HepG2 (cell line): ENCODE measurements at regions not wholly inside any gene's neighbourhood (a gene's known extent, or its start where the extent isn't known, plus 50 kb on each side); places are given as distances from the start of the nearest gene placed in this dataset.

ENCODE experiments used
- ATAC-seq: fragments of 200-7000 bp; cut with Tn5 transposase; 3 replicates; pipeline ENCODE4 v1.9.1; 2020; ENCODE audit warnings: mild to moderate bottlenecking, moderate library complexity
- BruUV-seq: library from RNA; stranded (reverse); fragments of 400-500 nt; replicated peaks from 2 replicates; lab custom pipeline; 2021; lab: Mats Ljungman, UMichigan
- CTCF ChIA-PET: fragments of 300-600 bp; formaldehyde crosslinking; extraction: SDS; loops from one replicate; lab custom pipeline; 2021; ENCODE audit warnings: low total read pairs, inconsistent platforms, low intra/inter-chr PET ratio; lab: Yijun Ruan, JAX
- POLR2A ChIA-PET: fragments of 350-600 bp; sonication (Branson Sonifier 250); formaldehyde crosslinking; loops from one replicate; lab custom pipeline; 2020; ENCODE audit warnings: antibody characterized with exemption, inconsistent platforms; lab: Yijun Ruan, JAX
- DNase-seq: peaks from one replicate; pipeline ENCODE4 v3.0.0-alpha.2; 2015; ENCODE audit warnings: low spot score
- FAIRE-seq: peaks from 3 replicates; lab custom pipeline; 2011; peaks lifted over from hg19 to GRCh38; lab: Jason Lieb, UNC
- H2AFZ ChIP-seq: one replicate; pipeline ENCODE4 v1.6.1; 2011; ENCODE audit warnings: low read length, inconsistent platforms
- H3K27ac ChIP-seq: fragments of 300-600 bp; 3 replicates; pipeline ENCODE4 v1.8.0; 2011; ENCODE audit warnings: mixed run types, mild to moderate bottlenecking, mixed read lengths, low read length, inconsistent platforms; ENCODE audit not compliant: insufficient read depth; ENCODE audit errors: extremely low read length
- H3K27me3 ChIP-seq, 2 experiments: fragments of 200-600 bp in 1 of 2; 2 replicates in 1 of 2; 3 replicates in 1 of 2; pipeline versions ENCODE4 v1.6.0 to v1.8.0; 2011; ENCODE audit warnings: low read length in 2 of 2, mild to moderate bottlenecking in 2 of 2, moderate library complexity in 2 of 2, inconsistent platforms in 1 of 2; ENCODE audit not compliant: insufficient read depth in 2 of 2, control insufficient read depth in 1 of 2
- H3K36me3 ChIP-seq, 2 experiments: fragments of 200-600 bp in 1 of 2; replicated peaks in 1 of 2; 2 replicates in 1 of 2; 3 replicates in 1 of 2; pipeline versions ENCODE4 v1.5.1 to v1.8.0; 2011; ENCODE audit warnings: low read length in 2 of 2, inconsistent platforms in 1 of 2; ENCODE audit not compliant: insufficient read depth in 2 of 2, control insufficient read depth in 1 of 2
- H3K4me1 ChIP-seq: 2 replicates; pipeline ENCODE4 v1.5.1; 2012; ENCODE audit warnings: low read length, inconsistent platforms; ENCODE audit not compliant: insufficient read depth
- H3K4me2 ChIP-seq: 2 replicates; pipeline ENCODE4 v1.6.0; 2011; ENCODE audit warnings: low read depth, low read length, inconsistent platforms
- H3K4me3 ChIP-seq, 3 experiments: fragments of 200-600 bp in 1 of 3; sonication (generic), shearing (Covaris generic) in 1 of 3; replicated peaks in 1 of 3; 2 replicates each; pipeline ENCODE4 v1.5.1; 2011 to 2016; ENCODE audit warnings: low read length in 3 of 3, inconsistent platforms in 2 of 3, low read depth in 2 of 3, mild to moderate bottlenecking in 2 of 3, control low read depth in 1 of 3, mixed read lengths in 1 of 3; ENCODE audit not compliant: insufficient read depth in 1 of 3
- H3K79me2 ChIP-seq: one replicate; pipeline ENCODE4 v1.6.1; 2011; ENCODE audit warnings: low read length, inconsistent platforms; ENCODE audit not compliant: insufficient read depth
- H3K9ac ChIP-seq: 2 replicates; pipeline ENCODE4 v1.6.0; 2011; ENCODE audit warnings: mild to moderate bottlenecking, low read depth, low read length, inconsistent platforms; ENCODE audit not compliant: insufficient read depth
- H3K9me3 ChIP-seq: 2 replicates; pipeline ENCODE4 v1.5.1; 2012; ENCODE audit warnings: mild to moderate bottlenecking, low read length
- H4K20me1 ChIP-seq: 2 replicates; pipeline ENCODE4 v1.6.0; 2011; ENCODE audit warnings: inconsistent platforms, mild to moderate bottlenecking, low read length, moderate library complexity; ENCODE audit not compliant: insufficient read depth
- GPN1 ChIP-seq: sonication (generic); formaldehyde crosslinking; IDR thresholded peaks from 2 replicates; pipeline ENCODE4 v1.5.1; 2020; ENCODE audit warnings: missing genetic modification reagents, borderline replicate concordance
- KLF6 ChIP-seq: IDR thresholded peaks from 2 replicates; pipeline ENCODE4 v1.8.0; 2016; ENCODE audit warnings: missing biosample characterization, missing genetic modification reagents
- LCORL ChIP-seq, 2 experiments: fragments of 450-650 bp in 1 of 2; sonication (generic) in 1 of 2; formaldehyde crosslinking in 1 of 2; IDR thresholded peaks; 2 replicates each; pipeline versions ENCODE4 v1.5.0 to v1.6.1; 2017 to 2020; ENCODE audit warnings: antibody characterized with exemption in 1 of 2, missing genetic modification reagents in 1 of 2
- MIER3 ChIP-seq: IDR thresholded peaks from 2 replicates; pipeline ENCODE4 v1.6.1; 2016; ENCODE audit warnings: missing compliant biosample characterization, borderline replicate concordance
- MLLT10 ChIP-seq: sonication (generic); formaldehyde crosslinking; IDR thresholded peaks from 2 replicates; pipeline ENCODE4 v1.4.0; 2020; ENCODE audit warnings: missing genetic modification reagents
- RBM39 ChIP-seq: fragments of 200-400 bp; formaldehyde crosslinking; IDR thresholded peaks from one replicate; pipeline ENCODE4 v1.6.1; 2018; ENCODE audit warnings: antibody characterized with exemption, mild to moderate bottlenecking, low read depth, low read length; ENCODE audit not compliant: poor library complexity, severe bottlenecking
- SP2 ChIP-seq: sonication (generic); formaldehyde crosslinking; IDR thresholded peaks from 2 replicates; pipeline ENCODE4 v1.5.1; 2020; ENCODE audit warnings: mild to moderate bottlenecking, missing genetic modification reagents
- SRY ChIP-seq: sonication (generic); formaldehyde crosslinking; IDR thresholded peaks from 2 replicates; pipeline ENCODE4 v1.8.0; 2022; ENCODE audit warnings: mild to moderate bottlenecking, missing genetic modification reagents
- SUZ12 ChIP-seq: fragments of 150-350 bp; IDR thresholded peaks from 2 replicates; pipeline ENCODE4 v1.6.1; 2014; ENCODE audit warnings: low read depth, low read length
- ZKSCAN5 ChIP-seq: sonication (generic); formaldehyde crosslinking; IDR thresholded peaks from 2 replicates; pipeline ENCODE4 v1.5.1; 2020; ENCODE audit warnings: mild to moderate bottlenecking, missing genetic modification reagents
- ZNF207 ChIP-seq: fragments of 450-650 bp; IDR thresholded peaks from 2 replicates; pipeline ENCODE4 v1.6.1; 2016; ENCODE audit warnings: antibody characterized with exemption, borderline replicate concordance
- ZNF33B ChIP-seq: sonication (generic); formaldehyde crosslinking; IDR thresholded peaks from 2 replicates; pipeline ENCODE4 v1.5.1; 2020; ENCODE audit warnings: mild to moderate bottlenecking, missing genetic modification reagents
- ZNF44 ChIP-seq: sonication (generic); formaldehyde crosslinking; IDR thresholded peaks from 2 replicates; pipeline ENCODE4 v1.5.1; 2020; ENCODE audit warnings: mild to moderate bottlenecking, missing genetic modification reagents
- ZNF563 ChIP-seq: sonication (generic); formaldehyde crosslinking; IDR thresholded peaks from 2 replicates; pipeline ENCODE4 v1.8.0; 2022; ENCODE audit warnings: mild to moderate bottlenecking, moderate library complexity, missing genetic modification reagents
- ZNF672 ChIP-seq: sonication (generic); formaldehyde crosslinking; IDR thresholded peaks from 2 replicates; pipeline ENCODE4 v1.8.1; 2022; ENCODE audit warnings: missing genetic modification reagents
- ZNF720 ChIP-seq: sonication (generic); formaldehyde crosslinking; IDR thresholded peaks from 2 replicates; pipeline ENCODE4 v1.4.0; 2020; ENCODE audit warnings: missing genetic modification reagents
- WGBS: methylation state at CpG from one replicate; pipeline ENCODE4 v1.1.6; 2017; ENCODE audit warnings: low lambda C conversion rate; 5-methylcytosine and 5-hydroxymethylcytosine counted together
- in situ Hi-C: cut with HindIII; loops from 2 replicates; pipeline ENCODE4 v1.10.0; 2017; ENCODE audit warnings: low pct_unique_long_range_greater_than_20kb; ENCODE audit not compliant: extremely low pct_ligation_motif_present
- intact Hi-C: fragments of 100-400 bp; cut with micrococcal nuclease; formaldehyde crosslinking; loops from one replicate; pipeline ENCODE4 v1.10.0; 2022; ENCODE audit not compliant: unreplicated experiment
- TF ChIP-seq, protein P1 (sequence below): IDR thresholded peaks from 2 replicates; pipeline ENCODE4 v1.6.1; 2016; ENCODE audit warnings: missing biosample characterization, missing genetic modification reagents, low read depth

DNA sequence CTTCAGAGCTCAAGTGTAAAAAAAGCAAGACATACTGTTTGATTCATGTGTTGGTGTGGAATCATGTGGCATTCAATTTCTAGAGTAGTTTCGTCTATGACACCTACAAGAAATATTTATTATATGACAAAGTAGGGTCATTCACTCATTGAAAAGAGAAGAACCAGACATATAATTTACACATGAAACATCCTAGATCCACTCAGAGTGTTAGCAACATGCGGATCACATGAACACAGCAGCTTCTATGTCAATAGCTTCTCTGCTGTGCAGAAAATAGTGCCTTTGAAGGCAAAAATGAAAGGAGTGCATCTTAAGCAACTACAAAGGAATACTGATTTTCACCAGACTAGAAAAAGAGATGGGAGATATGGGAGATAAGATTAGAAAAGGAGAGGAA is 569.8 kb downstream of the RPS29 start:
- in situ Hi-C loops: no loop called here
- no peak for FAIRE-seq
- Histone ChIP-seq H3K27me3 (no peaks in the 10 kb centered on the region), H3K4me2 (no peak overlapping the region), H4K20me1 (no peaks in the 10 kb centered on the region), H3K9me3 (no peaks in the 10 kb centered on the region), H3K36me3 (no peaks in the 10 kb centered on the region), H3K4me1 (no peaks in the 10 kb centered on the region), H3K79me2 (no peaks in the 10 kb centered on the region), H3K9ac (no peak overlapping the region), H3K27ac (no peak overlapping the region), H3K4me3 (no peak overlapping the region), H2AFZ (no peak overlapping the region)
- no TSS peak for BruUV-seq
- POLR2A ChIA-PET: no interaction called here
- CTCF ChIA-PET: no interaction called here
- WGBS: 34% methylated on average over 2 of the region's 2 CpGs
- no peak for DNase-seq
- ATAC-seq: no peak
- intact Hi-C loops: no loop called here
- TF ChIP-seq ZNF563 (CRISPR knock-in tag) (no peak), GPN1 (CRISPR knock-in tag) (no peak), ZNF44 (CRISPR knock-in tag) (no peak), ZNF720 (no peak), MIER3 (CRISPR knock-in tag) (no peak), SP2 (CRISPR knock-in tag) (no peak), SRY (CRISPR knock-in tag) (no peak), LCORL (IDR thresholded peaks at IDR 0.05) (no peak), LCORL (CRISPR knock-in tag; IDR thresholded peaks at IDR 0.05) (no peak), ZNF33B (CRISPR knock-in tag) (no peak), ZKSCAN5 (CRISPR knock-in tag) (no peak), ZNF672 (no peak), ZNF207 (no peak), MLLT10 (CRISPR knock-in tag) (no peak), KLF6 (no peak), SUZ12 (no peak), RBM39 (no peak)
- TF ChIP-seq, protein P1, sequence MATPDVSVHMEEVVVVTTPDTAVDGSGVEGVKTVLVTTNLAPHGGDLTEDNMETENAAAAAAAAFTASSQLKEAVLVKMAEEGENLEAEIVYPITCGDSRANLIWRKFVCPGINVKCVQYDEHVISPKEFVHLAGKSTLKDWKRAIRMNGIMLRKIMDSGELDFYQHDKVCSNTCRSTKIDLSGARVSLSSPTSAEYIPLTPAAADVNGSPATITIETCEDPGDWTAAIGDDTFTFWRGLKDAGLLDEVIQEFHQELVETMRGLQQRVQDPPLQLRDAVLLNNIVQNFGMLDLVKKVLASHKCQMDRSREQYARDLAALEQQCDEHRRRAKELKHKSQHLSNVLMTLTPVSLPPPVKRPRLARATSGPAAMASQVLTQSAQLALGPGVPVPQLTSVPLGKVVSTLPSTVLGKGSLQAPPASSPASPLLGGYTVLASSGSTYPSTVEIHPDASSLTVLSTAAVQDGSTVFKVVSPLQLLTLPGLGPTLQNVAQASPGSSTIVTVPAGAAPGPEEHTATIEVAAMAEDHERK (CRISPR knock-in tag): no peak
- TF ChIP-seq, all 625 proteins: peak for 0
